HEK293T (cell line): ENCODE measurements at regions not wholly inside any gene's neighbourhood (a gene's known extent, or its start where the extent isn't known, plus 50 kb on each side); places are given as distances from the start of the nearest gene placed in this dataset.

Source experiments
- ARNT ChIP-seq: fragments of 450-650 bp; IDR thresholded peaks from 2 replicates; pipeline ENCODE4 v1.6.1; 2017; ENCODE audit warnings: mild to moderate bottlenecking
- BHLHE40 ChIP-seq: fragments of 450-650 bp; IDR thresholded peaks from 2 replicates; pipeline ENCODE4 v1.6.1; 2016; ENCODE audit warnings: mild to moderate bottlenecking, moderate library complexity, borderline replicate concordance
- CTBP1 ChIP-seq: fragments of 450-650 bp; IDR thresholded peaks from 2 replicates; pipeline ENCODE4 v1.6.1; 2016; ENCODE audit warnings: borderline replicate concordance
- FOXM1 ChIP-seq: fragments of 450-650 bp; IDR thresholded peaks from 2 replicates; pipeline ENCODE4 v1.6.1; 2017; ENCODE audit warnings: mild to moderate bottlenecking, borderline replicate concordance

- TF ChIP-seq ARNT (no peak), CTBP1 (no peak), BHLHE40 (no peak), FOXM1 (no peak)
Observed at GRCh38 chr6:125596020-125596419, 153.4 kb upstream of the HEY2 start.
